ENCODE measurements at regions not wholly inside any gene's neighbourhood (a gene's known extent, or its start where the extent isn't known, plus 50 kb on each side); places are given as distances from the start of the nearest gene placed in this dataset.

- no peak overlapping the region for H3K4me3 ChIP-seq
- ChIA-PET POLR2A (no interaction called here), CTCF (no interaction called here)
- no peak for DNase-seq (ENCODE audit: low read depth in 1 of 2, low spot score in 1 of 2)
- no peak overlapping the region for H3K27ac ChIP-seq
- ATAC-seq = no peak
- no peak overlapping the region for H3K4me2 ChIP-seq
- no peaks in the 10 kb centered on the region for H3K4me1 ChIP-seq
- TF ChIP-seq MYC (IDR thresholded peaks at IDR 0.05; ENCODE audit: borderline replicate concordance, low read length) (no peak), REST (IDR thresholded peaks at IDR 0.05) (no peak), HOXB5 (CRISPR knock-in tag; IDR thresholded peaks at IDR 0.05) (no peak), MAX (IDR thresholded peaks at IDR 0.05) (no peak), GATA3 (IDR thresholded peaks at IDR 0.05; ENCODE audit: borderline replicate concordance) (no peak), BCL3 (IDR thresholded peaks at IDR 0.05) (no peak), ELK1 (IDR thresholded peaks at IDR 0.05; ENCODE audit: low read depth, low read length) (no peak), ZFP36 (IDR thresholded peaks at IDR 0.05; ENCODE audit: borderline replicate concordance, partially characterized antibody) (no peak)
- 43% methylated on average over 2 of the region's 2 CpGs for WGBS (ENCODE audit: missing lambda C conversion rate)
- no peaks in the 10 kb centered on the region; the same call in 2 of the 3 replicates for H3K9me3 ChIP-seq
- no peak for FAIRE-seq
These were observed 752.1 kb downstream of the DTWD2 start for GRCh38 chr5:118236108-118236849.

- ChIA-PET CTCF (no interaction called here), POLR2A (no interaction called here)
- no peak for FAIRE-seq
- Histone ChIP-seq H3K4me3 (no peak overlapping the region), H3K9me3 (no peaks in the 10 kb centered on the region; the same call in 2 of the 3 replicates), H3K4me1 (no peaks in the 10 kb centered on the region), H3K27ac (no peak overlapping the region), H3K4me2 (no peak overlapping the region)
- no peak for ATAC-seq
- WGBS (ENCODE audit: missing lambda C conversion rate) = 15% methylated on average over 4 of the region's 4 CpGs
- no peak for DNase-seq (ENCODE audit: low read depth in 1 of 2, low spot score in 1 of 2)
- TF ChIP-seq JUN (IDR thresholded peaks at IDR 0.05) = no peak
- no peak for TF ChIP-seq PBX3 (IDR thresholded peaks at IDR 0.05)
- no peak for TF ChIP-seq FOSL2 (IDR thresholded peaks at IDR 0.05)
- no peak for TF ChIP-seq FOSL2 (CRISPR knock-in tag; IDR thresholded peaks at IDR 0.05)
- no peak for TF ChIP-seq E2F6 (IDR thresholded peaks at IDR 0.05; ENCODE audit: borderline replicate concordance, low read depth)
- no peak for TF ChIP-seq SREBF2 (IDR thresholded peaks at IDR 0.05)
- TF ChIP-seq CBX8 (IDR thresholded peaks at IDR 0.05) = no peak
- no peak for TF ChIP-seq ATOH8 (CRISPR knock-in tag; IDR thresholded peaks at IDR 0.05; ENCODE audit: low read depth)
- TF ChIP-seq RCOR1 (IDR thresholded peaks at IDR 0.05; ENCODE audit: low read depth, low read length) = no peak
- no peak for TF ChIP-seq CHD2 (IDR thresholded peaks at IDR 0.05; ENCODE audit: low read length, partially characterized antibody)
These were observed 754.7 kb downstream of the DTWD2 start for GRCh38 chr5:118233606-118234005.
